SK-N-SH (cell line): ENCODE measurements at regions not wholly inside any gene's neighbourhood (a gene's known extent, or its start where the extent isn't known, plus 50 kb on each side); places are given as distances from the start of the nearest gene placed in this dataset.

Source experiments
- CTCF ChIA-PET: fragments of 300-600, 350-600 bp; formaldehyde crosslinking; extraction: SDS; loops from one replicate; lab custom pipeline; 2021; lab: Yijun Ruan, JAX
- POLR2A ChIA-PET: fragments of 350-600 bp; sonication (Branson Sonifier 250); formaldehyde crosslinking; extraction: SDS; loops from one replicate; lab custom pipeline; 2020; ENCODE audit warnings: antibody characterized with exemption, inconsistent platforms; lab: Yijun Ruan, JAX
- DNase-seq: peaks from one replicate; pipeline ENCODE4 v3.0.0; 2012
- H2AFZ ChIP-seq: fragments of 200-600 bp; sonication (generic); 2 replicates; pipeline ENCODE4 v1.8.1; 2016; ENCODE audit warnings: antibody characterized with exemption, mild to moderate bottlenecking, low read depth
- H3F3A ChIP-seq: fragments of 200-600 bp; sonication (generic); replicated peaks from 2 replicates; pipeline ENCODE3; 2016; ENCODE audit warnings: antibody characterized with exemption, mild to moderate bottlenecking; ENCODE audit not compliant: insufficient read depth
- H3K27ac ChIP-seq, 2 experiments: fragments of 200-500 bp in 1 of 2; fragments of 200-600 bp in 1 of 2; sonication (Bioruptor generic) in 1 of 2; sonication (generic), shearing (Covaris generic) in 1 of 2; 2 replicates each; pipeline versions ENCODE4 v1.5.1 to v1.6.1; 2014 to 2016; ENCODE audit warnings: low read depth in 2 of 2, inconsistent platforms in 1 of 2, low read length in 1 of 2, mild to moderate bottlenecking in 1 of 2, mixed read lengths in 1 of 2
- H3K27me3 ChIP-seq: fragments of 200-600 bp; sonication (generic), shearing (Covaris generic); 2 replicates; pipeline ENCODE4 v1.6.1; 2016; ENCODE audit warnings: mixed run types; ENCODE audit not compliant: insufficient read depth
- H3K36me3 ChIP-seq, 2 experiments: fragments of 200-500 bp in 1 of 2; fragments of 200-600 bp in 1 of 2; sonication (Bioruptor generic) in 1 of 2; sonication (generic) in 1 of 2; replicated peaks in 1 of 2; 2 replicates each; pipeline versions ENCODE3 to v1.5.1; 2014 to 2016; ENCODE audit warnings: low read length in 1 of 2, mild to moderate bottlenecking in 1 of 2; ENCODE audit not compliant: insufficient read depth in 2 of 2, control insufficient read depth in 1 of 2
- H3K4me1 ChIP-seq, 2 experiments: fragments of 200-500 bp in 1 of 2; fragments of 200-600 bp in 1 of 2; sonication (Bioruptor generic) in 1 of 2; sonication (generic), shearing (Covaris generic) in 1 of 2; 2 replicates each; pipeline versions ENCODE4 v1.5.1 to v1.6.1; 2014 to 2016; ENCODE audit warnings: low read depth in 1 of 2, low read length in 1 of 2, mixed run types in 1 of 2; ENCODE audit not compliant: insufficient read depth in 2 of 2, control insufficient read depth in 1 of 2
- H3K4me2 ChIP-seq: fragments of 200-600 bp; sonication (generic), shearing (Covaris generic); 2 replicates; pipeline ENCODE4 v1.6.1; 2017; ENCODE audit warnings: mixed run types
- H3K4me3 ChIP-seq, 2 experiments: fragments of 200-500 bp in 1 of 2; fragments of 200-600 bp in 1 of 2; sonication (Bioruptor generic) in 1 of 2; sonication (generic), shearing (Covaris generic) in 1 of 2; 2 replicates each; pipeline versions ENCODE4 v1.5.1 to v1.8.1; 2014 to 2016; ENCODE audit warnings: low read depth in 2 of 2, inconsistent platforms in 1 of 2, low read length in 1 of 2, mild to moderate bottlenecking in 1 of 2, mixed read lengths in 1 of 2, moderate library complexity in 1 of 2
- H3K79me2 ChIP-seq: fragments of 200-600 bp; sonication (generic); 2 replicates; pipeline ENCODE4 v1.8.1; 2017; ENCODE audit warnings: mild to moderate bottlenecking; ENCODE audit not compliant: insufficient read depth
- H3K9ac ChIP-seq: fragments of 200-600 bp; sonication (generic); 2 replicates; pipeline ENCODE4 v1.6.1; 2017; ENCODE audit warnings: mixed run types
- H3K9me2 ChIP-seq: fragments of 200-600 bp; sonication (generic); 2 replicates; pipeline ENCODE4 v1.6.1; 2017; ENCODE audit warnings: mixed run types
- H3K9me3 ChIP-seq: fragments of 200-600 bp; sonication (generic); 2 replicates; pipeline ENCODE4 v1.6.1; 2017; ENCODE audit warnings: mixed run types, mild to moderate bottlenecking, moderate library complexity
- H4K20me1 ChIP-seq: fragments of 200-600 bp; sonication (generic); 2 replicates; pipeline ENCODE4 v1.6.1; 2017; ENCODE audit warnings: mild to moderate bottlenecking, mixed run types; ENCODE audit not compliant: insufficient read depth
- CHD2 ChIP-seq: fragments of 150-350 bp; IDR thresholded peaks from 2 replicates; pipeline ENCODE4 v1.6.1; 2018; ENCODE audit warnings: low read length; ENCODE audit not compliant: partially characterized antibody
- EP300 ChIP-seq, 2 experiments: IDR thresholded peaks; 2 replicates each; pipeline versions ENCODE4 v1.4.0 to v1.6.1; 2012; ENCODE audit warnings: borderline replicate concordance in 1 of 2, low read depth in 1 of 2, low read length in 1 of 2
- FOXJ3 ChIP-seq: sonication (generic); formaldehyde crosslinking; IDR thresholded peaks from 2 replicates; pipeline ENCODE4 v1.5.1; 2020; ENCODE audit warnings: mild to moderate bottlenecking, missing genetic modification reagents
- FOXM1 ChIP-seq: IDR thresholded peaks from 2 replicates; pipeline ENCODE4 v1.4.0; 2012; ENCODE audit warnings: low read depth, mild to moderate bottlenecking
- GABPA ChIP-seq: IDR thresholded peaks from 2 replicates; pipeline ENCODE4 v1.4.0; 2012; ENCODE audit warnings: low read depth, mild to moderate bottlenecking
- GATA2 ChIP-seq: sonication (generic); formaldehyde crosslinking; IDR thresholded peaks from 2 replicates; pipeline ENCODE4 v1.5.0; 2020; ENCODE audit warnings: mild to moderate bottlenecking, missing genetic modification reagents
- PBX3 ChIP-seq: IDR thresholded peaks from 2 replicates; pipeline ENCODE4; 2012
- RAD21 ChIP-seq: IDR thresholded peaks from 2 replicates; pipeline ENCODE4 v1.6.1; 2012; ENCODE audit warnings: mild to moderate bottlenecking, low read length
- RXRA ChIP-seq: IDR thresholded peaks from 2 replicates; pipeline ENCODE4 v1.4.0; 2012; ENCODE audit warnings: low read depth, mild to moderate bottlenecking, borderline replicate concordance
- TEAD4 ChIP-seq: IDR thresholded peaks from 2 replicates; pipeline ENCODE4 v1.4.0; 2012; ENCODE audit warnings: mild to moderate bottlenecking, borderline replicate concordance; ENCODE audit not compliant: insufficient read depth
- YY1 ChIP-seq: IDR thresholded peaks from 2 replicates; pipeline ENCODE4 v1.4.0; 2012; ENCODE audit warnings: low read depth, mild to moderate bottlenecking
- WGBS: methylation state at CpG from one replicate; pipeline ENCODE4 v1.1.6; 2017; ENCODE audit warnings: low lambda C conversion rate; 5-methylcytosine and 5-hydroxymethylcytosine counted together
- TF ChIP-seq, protein P1 (sequence below): fragments of 150-350 bp; IDR thresholded peaks from 2 replicates; pipeline ENCODE4 v1.6.1; 2016; ENCODE audit warnings: mild to moderate bottlenecking, low read depth, low read length
- TF ChIP-seq, protein P2 (sequence below): IDR thresholded peaks from 2 replicates; pipeline ENCODE4 v1.4.0; 2012; ENCODE audit warnings: low read depth, borderline replicate concordance
- TF ChIP-seq, protein P3 (sequence below): IDR thresholded peaks from 2 replicates; pipeline ENCODE4 v1.4.0; 2012; ENCODE audit warnings: low read depth

GRCh38 chr11:130727157-130728119 lies 188.8 kb downstream of the SNX19 start:
- Histone ChIP-seq H3K79me2 (no peaks in the 10 kb centered on the region), H3K9me2 (no peaks in the 10 kb centered on the region), H3K4me2 (no peak overlapping the region), H3F3A (no peaks in the 10 kb centered on the region)
- no peak for DNase-seq
- TF ChIP-seq EP300 (IDR thresholded peaks at IDR 0.05; ENCODE audit: borderline replicate concordance in 1 of 2, low read depth in 1 of 2, low read length in 1 of 2), result no peak
- TF ChIP-seq TEAD4, result no peak
- no peak for TF ChIP-seq RXRA
- TF ChIP-seq GATA2 (CRISPR knock-in tag), result no peak
- no peak for TF ChIP-seq YY1
- TF ChIP-seq, protein P1, sequence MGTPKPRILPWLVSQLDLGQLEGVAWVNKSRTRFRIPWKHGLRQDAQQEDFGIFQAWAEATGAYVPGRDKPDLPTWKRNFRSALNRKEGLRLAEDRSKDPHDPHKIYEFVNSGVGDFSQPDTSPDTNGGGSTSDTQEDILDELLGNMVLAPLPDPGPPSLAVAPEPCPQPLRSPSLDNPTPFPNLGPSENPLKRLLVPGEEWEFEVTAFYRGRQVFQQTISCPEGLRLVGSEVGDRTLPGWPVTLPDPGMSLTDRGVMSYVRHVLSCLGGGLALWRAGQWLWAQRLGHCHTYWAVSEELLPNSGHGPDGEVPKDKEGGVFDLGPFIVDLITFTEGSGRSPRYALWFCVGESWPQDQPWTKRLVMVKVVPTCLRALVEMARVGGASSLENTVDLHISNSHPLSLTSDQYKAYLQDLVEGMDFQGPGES, result no peak
- no peak for TF ChIP-seq RAD21
- no peak for TF ChIP-seq FOXJ3 (CRISPR knock-in tag)
- TF ChIP-seq CHD2, result no peak
- no peak for TF ChIP-seq GABPA
- TF ChIP-seq PBX3, result no peak
- TF ChIP-seq, protein P2, sequence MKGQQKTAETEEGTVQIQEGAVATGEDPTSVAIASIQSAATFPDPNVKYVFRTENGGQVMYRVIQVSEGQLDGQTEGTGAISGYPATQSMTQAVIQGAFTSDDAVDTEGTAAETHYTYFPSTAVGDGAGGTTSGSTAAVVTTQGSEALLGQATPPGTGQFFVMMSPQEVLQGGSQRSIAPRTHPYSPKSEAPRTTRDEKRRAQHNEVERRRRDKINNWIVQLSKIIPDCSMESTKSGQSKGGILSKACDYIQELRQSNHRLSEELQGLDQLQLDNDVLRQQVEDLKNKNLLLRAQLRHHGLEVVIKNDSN, result no peak
- no peak for TF ChIP-seq FOXM1
- TF ChIP-seq, protein P3, sequence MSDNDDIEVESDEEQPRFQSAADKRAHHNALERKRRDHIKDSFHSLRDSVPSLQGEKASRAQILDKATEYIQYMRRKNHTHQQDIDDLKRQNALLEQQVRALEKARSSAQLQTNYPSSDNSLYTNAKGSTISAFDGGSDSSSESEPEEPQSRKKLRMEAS, result no peak
- TF ChIP-seq, all 33 proteins: peak for 0
- Histone ChIP-seq H4K20me1 (no peaks in the 10 kb centered on the region), H3K4me1 (peaks cover 0 to 5% of the 10 kb centered on the region in 2 experiments; a peak in 1 of 4 replicates), H3K9me3 (peaks cover 8% of the 10 kb centered on the region; the same call in 1 of the 2 replicates), H3K27ac (no peak overlapping the region), H3K9ac (no peak overlapping the region), H2AFZ (no peak overlapping the region; the same call in 1 of the 2 replicates), H3K27me3 (no peaks in the 10 kb centered on the region), H3K36me3 (no peaks in the 10 kb centered on the region), H3K4me3 (no peak overlapping the region)
- ChIA-PET POLR2A (no interaction called here), CTCF (interaction anchor here (0.8 to 1.3 kb wide), 3 partner anchors 10 to 293 kb away, joined by 3 to 4 read pairs (median 4); no protein-coding TSS in a partner anchor)
- WGBS, result 82% methylated on average over 8 of the region's 9 CpGs
